ENCODE measurements at regions not wholly inside any gene's neighbourhood (a gene's known extent, or its start where the extent isn't known, plus 50 kb on each side); places are given as distances from the start of the nearest gene placed in this dataset.

DNA sequence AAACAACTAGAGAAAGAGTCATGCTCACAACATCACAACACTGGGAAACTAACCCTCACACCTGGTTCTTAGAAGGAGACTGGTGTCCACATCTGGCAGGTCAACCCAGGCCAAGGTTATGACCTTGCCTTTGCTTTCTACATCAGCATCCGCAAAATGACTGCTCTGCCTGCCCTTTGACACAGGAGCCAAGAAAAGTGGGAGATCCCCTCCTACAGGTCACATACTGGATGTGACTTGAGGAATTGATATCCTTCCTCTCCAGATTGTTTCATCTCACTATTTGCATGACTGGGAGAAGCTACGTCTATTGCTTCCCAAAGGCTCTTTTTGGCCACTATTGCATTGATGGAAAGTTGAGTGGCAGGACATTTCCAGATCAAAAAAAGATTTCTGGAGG, 115.5 kb downstream of the MIS18A start:
- no peak for TF ChIP-seq POLR2A (IDR thresholded peaks at IDR 0.05)
- TF ChIP-seq, protein P1, sequence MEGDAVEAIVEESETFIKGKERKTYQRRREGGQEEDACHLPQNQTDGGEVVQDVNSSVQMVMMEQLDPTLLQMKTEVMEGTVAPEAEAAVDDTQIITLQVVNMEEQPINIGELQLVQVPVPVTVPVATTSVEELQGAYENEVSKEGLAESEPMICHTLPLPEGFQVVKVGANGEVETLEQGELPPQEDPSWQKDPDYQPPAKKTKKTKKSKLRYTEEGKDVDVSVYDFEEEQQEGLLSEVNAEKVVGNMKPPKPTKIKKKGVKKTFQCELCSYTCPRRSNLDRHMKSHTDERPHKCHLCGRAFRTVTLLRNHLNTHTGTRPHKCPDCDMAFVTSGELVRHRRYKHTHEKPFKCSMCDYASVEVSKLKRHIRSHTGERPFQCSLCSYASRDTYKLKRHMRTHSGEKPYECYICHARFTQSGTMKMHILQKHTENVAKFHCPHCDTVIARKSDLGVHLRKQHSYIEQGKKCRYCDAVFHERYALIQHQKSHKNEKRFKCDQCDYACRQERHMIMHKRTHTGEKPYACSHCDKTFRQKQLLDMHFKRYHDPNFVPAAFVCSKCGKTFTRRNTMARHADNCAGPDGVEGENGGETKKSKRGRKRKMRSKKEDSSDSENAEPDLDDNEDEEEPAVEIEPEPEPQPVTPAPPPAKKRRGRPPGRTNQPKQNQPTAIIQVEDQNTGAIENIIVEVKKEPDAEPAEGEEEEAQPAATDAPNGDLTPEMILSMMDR (IDR thresholded peaks at IDR 0.05 in 4 of 5, conservative IDR thresholded peaks at IDR 0.05 in 1 of 5) = no peak

Measured in gastrocnemius medialis (tissue), 4 donors.